GM12874 (cell line): ENCODE measurements at regions not wholly inside any gene's neighbourhood (a gene's known extent, or its start where the extent isn't known, plus 50 kb on each side); places are given as distances from the start of the nearest gene placed in this dataset.

Experiments
- TF ChIP-seq, protein P1 (sequence below): IDR thresholded peaks from 2 replicates; pipeline ENCODE4 v1.5.1; 2011; ENCODE audit warnings: low read depth, mild to moderate bottlenecking, control low read depth, low read length, moderate library complexity; ENCODE audit not compliant: insufficient read depth

DNA sequence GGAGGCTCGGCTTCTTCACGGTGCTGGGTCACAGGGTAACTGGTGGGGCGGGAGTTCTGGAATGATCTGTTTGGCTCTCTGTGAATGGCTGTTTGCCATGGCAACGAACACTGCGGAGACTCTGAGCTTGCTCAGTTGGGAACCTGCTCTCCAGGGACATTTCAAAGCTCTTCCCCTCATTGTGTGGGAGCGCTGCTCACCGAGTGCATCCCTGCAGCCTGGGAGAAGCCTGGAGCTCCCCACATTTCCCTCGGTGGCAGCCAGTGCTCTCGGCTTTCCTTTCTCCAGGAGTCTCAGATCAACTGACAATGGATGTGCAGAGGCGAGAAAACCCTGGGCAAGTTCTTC, 57.6 kb upstream of the CACUL1 start:
- TF ChIP-seq, protein P1, sequence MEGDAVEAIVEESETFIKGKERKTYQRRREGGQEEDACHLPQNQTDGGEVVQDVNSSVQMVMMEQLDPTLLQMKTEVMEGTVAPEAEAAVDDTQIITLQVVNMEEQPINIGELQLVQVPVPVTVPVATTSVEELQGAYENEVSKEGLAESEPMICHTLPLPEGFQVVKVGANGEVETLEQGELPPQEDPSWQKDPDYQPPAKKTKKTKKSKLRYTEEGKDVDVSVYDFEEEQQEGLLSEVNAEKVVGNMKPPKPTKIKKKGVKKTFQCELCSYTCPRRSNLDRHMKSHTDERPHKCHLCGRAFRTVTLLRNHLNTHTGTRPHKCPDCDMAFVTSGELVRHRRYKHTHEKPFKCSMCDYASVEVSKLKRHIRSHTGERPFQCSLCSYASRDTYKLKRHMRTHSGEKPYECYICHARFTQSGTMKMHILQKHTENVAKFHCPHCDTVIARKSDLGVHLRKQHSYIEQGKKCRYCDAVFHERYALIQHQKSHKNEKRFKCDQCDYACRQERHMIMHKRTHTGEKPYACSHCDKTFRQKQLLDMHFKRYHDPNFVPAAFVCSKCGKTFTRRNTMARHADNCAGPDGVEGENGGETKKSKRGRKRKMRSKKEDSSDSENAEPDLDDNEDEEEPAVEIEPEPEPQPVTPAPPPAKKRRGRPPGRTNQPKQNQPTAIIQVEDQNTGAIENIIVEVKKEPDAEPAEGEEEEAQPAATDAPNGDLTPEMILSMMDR: no peak

DNA sequence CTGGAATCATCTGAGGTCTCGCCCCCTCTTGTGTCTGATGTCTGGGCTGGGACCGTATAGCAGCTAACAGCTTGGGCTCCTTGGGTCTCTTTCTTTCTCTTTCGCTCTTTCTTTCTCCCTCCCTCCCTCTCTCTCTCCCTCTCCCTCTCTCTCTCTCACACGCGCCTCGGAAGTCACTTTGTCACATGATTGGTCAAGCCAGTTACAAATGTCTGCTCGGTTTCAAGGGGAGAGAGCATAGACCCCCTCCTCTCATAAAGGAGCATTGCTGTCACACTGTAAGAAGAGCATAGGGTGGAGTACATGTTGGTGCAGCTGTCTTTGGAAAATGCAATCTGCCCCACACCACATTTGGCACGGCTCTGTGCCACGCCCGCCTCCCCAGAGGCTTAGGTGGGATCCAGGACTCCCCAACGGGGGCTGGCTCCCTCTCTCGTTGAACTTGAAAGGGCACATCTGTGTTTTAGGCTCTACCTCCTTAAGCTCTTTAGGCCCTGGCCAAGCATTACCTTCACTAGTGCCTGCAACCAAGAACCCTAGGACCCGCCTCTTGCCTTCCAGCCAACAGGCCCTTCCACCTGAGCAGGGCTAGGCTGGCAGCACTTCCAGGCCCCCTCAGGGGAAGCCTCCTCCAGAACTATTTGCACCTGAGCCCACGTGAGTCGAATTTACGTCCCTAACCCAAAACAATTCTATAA, 61.9 kb upstream of the CACUL1 start:
- TF ChIP-seq, protein P1: no peak

DNA sequence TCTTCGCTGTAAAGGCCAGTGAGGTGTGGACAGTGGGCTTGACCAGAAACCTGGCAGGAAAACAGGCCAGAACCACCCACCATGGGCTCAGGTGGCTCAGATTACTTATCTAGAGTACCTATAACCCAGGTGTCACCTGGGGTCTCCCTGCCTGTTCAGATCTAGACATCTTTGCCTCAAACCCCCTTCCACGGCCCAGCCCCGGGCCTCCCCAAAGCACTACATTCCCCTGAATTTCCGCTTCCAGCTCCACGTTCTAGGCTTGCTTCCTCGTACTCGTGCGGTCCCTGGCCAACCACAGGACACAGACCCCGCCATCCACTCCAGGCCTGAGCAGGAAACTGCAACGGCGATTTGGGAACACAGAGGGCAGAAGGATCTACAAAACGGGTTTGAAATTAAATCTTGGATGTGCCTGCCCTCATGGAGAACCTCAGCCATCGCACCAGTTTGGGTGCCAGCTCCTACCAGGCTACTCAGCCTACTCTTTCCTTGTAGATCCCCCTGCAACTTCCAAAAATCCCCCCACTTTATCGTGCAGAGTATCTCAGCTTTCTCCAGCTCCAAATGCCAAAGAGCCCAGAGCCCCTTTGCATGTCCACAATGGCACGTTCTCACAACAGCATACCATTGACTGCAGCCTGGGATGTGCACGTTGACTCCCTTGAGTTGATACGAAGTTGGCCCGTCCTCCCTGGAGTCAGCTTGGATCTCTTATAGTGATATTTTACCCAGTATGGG, 62.7 kb upstream of the CACUL1 start:
- TF ChIP-seq, protein P1: no peak

DNA sequence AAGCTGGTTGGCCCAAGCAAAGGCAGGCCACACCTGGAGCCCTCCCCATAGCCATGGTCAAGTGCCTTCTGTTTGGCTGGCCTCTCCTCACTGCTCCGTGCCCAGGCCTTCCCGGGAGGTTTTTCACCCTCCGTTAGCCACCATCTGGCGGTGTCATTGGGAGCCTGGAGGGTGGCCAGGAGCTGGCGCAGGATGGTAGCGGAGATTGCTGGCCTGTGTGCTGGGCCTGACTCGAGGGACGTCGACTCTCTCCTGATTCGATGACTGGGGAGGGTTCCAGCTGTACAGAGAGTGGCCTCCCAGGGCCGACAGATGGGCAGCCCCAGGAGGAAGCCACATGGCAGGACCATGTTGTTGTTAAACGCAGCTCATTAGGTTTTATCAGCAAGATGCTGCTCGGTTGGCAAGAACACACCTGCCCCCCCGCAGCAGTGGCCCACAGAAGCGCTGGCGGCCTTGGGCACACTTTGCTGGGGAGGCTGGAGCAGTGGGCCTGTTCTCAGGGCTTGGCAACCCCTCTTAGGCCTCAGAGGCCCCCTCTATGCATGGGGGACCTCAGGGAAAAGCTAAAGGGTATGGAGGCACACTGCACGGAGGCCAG, 64.0 kb upstream of the CACUL1 start:
- TF ChIP-seq, protein P1: no peak

DNA sequence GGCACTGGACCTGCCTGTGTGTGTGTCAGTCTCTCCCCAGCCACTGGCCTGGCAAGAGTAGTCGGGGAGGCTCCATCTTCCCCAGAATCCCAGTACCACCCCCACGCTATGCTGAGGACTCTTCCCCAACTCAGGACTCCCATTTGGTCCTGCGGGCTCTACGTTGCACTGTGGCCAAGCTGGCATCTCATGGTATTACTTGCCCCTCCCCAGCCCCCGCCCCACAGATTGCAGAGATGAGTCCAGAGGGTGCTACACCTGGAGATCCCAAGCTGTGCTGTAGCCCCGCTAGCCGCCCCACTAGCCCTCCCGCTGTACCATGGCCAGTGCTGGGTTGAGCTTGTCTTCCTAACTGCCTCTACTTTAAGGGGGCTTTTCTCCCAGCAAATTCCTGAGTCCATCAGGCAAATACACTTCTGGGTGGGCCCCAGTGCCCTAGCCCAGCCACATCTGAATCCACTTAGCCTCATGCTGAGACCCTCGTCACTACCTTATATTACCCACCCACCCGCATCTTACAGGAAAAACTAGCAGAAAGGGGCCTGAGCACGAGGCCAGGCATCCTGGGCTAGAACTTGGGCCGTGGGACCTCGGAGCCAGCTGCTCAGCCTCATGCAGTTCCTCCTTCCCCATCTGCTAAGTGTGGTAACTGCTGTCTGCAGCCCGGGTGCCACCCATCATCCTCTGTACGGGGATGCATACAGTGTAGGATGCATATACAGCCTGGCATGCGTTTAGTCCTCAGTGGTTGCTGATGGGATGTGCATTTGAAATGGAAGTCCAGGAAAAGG, 65.8 kb upstream of the CACUL1 start:
- TF ChIP-seq, protein P1: no peak

DNA sequence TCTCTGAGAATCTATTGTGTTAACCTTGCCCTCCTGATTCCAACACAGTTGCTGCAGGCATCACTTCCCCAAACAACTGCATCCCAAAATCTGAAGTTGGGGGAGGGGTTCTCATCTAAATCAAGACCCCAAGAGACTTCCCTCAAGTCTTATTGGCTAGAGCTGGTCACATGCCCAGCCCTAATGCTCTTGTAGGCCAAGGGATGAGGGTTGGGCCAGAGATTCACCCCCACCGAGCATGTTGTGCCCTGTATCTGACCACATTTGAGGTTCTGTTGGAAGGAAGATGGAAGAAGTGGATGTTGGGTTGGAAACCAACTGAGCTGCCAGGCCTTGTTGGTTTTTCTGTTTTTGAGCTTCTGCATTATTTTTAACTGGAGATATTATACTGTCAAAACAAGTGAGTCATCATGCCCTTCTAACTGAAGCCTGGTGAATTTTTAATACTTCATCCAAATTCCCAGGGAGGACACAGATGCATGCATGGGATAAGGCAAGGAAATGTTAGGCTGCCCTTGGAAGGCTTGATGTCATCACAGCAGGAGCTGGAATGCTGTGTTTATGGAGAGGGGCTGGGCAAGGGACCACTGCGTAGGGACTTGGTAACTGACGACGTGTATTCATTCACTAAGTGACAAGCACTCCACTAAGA, 68.6 kb upstream of the CACUL1 start:
- TF ChIP-seq, protein P1: no peak
